ENCODE measurements at regions not wholly inside any gene's neighbourhood (a gene's known extent, or its start where the extent isn't known, plus 50 kb on each side); places are given as distances from the start of the nearest gene placed in this dataset.

GRCh38 chr4:13196721-13197120 is 287.4 kb downstream of the RAB28 start (continued):
- TF ChIP-seq ZSCAN23 (tag by site-specific recombination; IDR thresholded peaks at IDR 0.05) = no peak
- no peak for TF ChIP-seq INSM2 (tag by site-specific recombination; IDR thresholded peaks at IDR 0.05)
- no peak for TF ChIP-seq OSR2 (tag by site-specific recombination; IDR thresholded peaks at IDR 0.05)
- no peak for TF ChIP-seq WT1 (tag by site-specific recombination; IDR thresholded peaks at IDR 0.05)
- TF ChIP-seq ELK4 (IDR thresholded peaks at IDR 0.05; ENCODE audit: borderline replicate concordance, low read depth, low read length) = no peak
- TF ChIP-seq ZNF423 (tag by site-specific recombination; IDR thresholded peaks at IDR 0.05) = no peak

GRCh38 chr4:13193662-13194061 is 290.5 kb downstream of the RAB28 start:
- Histone ChIP-seq H3K36me3 (ENCODE audit: control insufficient read depth in 2 of 2, insufficient read depth in 1 of 2, low read length in 2 of 2) (no peaks in the 10 kb centered on the region), H3K9me3 (ENCODE audit: control insufficient read depth, insufficient read depth, low read depth, low read length) (no peaks in the 10 kb centered on the region), H3K4me3 (ENCODE audit: low read depth, low read length) (no peak overlapping the region), H3K27ac (ENCODE audit: extremely low read depth, low read depth, low read length) (no peak overlapping the region), H3K4me1 (ENCODE audit: control insufficient read depth, insufficient read depth, low read length) (no peaks in the 10 kb centered on the region)
- TF ChIP-seq SCRT2 (tag by site-specific recombination; IDR thresholded peaks at IDR 0.05) (no peak), GLIS1 (tag by site-specific recombination; IDR thresholded peaks at IDR 0.05) (no peak), SETDB1 (IDR thresholded peaks at IDR 0.05; ENCODE audit: insufficient read length, low read length) (no peak), ZNF433 (tag by site-specific recombination; IDR thresholded peaks at IDR 0.05; ENCODE audit: low read depth) (no peak), ZNF449 (tag by site-specific recombination; IDR thresholded peaks at IDR 0.05) (no peak)
- ChIA-PET POLR2A (no interaction called here), CTCF (no interaction called here)

- H3K9me3 ChIP-seq (ENCODE audit: control insufficient read depth, insufficient read depth, low read depth, low read length) = no peaks in the 10 kb centered on the region
- no peak overlapping the region for H3K27ac ChIP-seq (ENCODE audit: extremely low read depth, low read depth, low read length)
- no peak overlapping the region for H3K4me3 ChIP-seq (ENCODE audit: low read depth, low read length)
- POLR2A ChIA-PET = no interaction called here
- CTCF ChIA-PET = no interaction called here
- no peaks in the 10 kb centered on the region for H3K4me1 ChIP-seq (ENCODE audit: control insufficient read depth, insufficient read depth, low read length)
- H3K36me3 ChIP-seq (ENCODE audit: control insufficient read depth in 2 of 2, insufficient read depth in 1 of 2, low read length in 2 of 2) = no peaks in the 10 kb centered on the region
- TF ChIP-seq KLF9 (tag by site-specific recombination; IDR thresholded peaks at IDR 0.05; ENCODE audit: low read depth) = no peak
- TF ChIP-seq ZNF221 (tag by site-specific recombination; IDR thresholded peaks at IDR 0.05; ENCODE audit: borderline replicate concordance) = no peak
- no peak for TF ChIP-seq ZNF830 (tag by site-specific recombination; IDR thresholded peaks at IDR 0.05; ENCODE audit: low read depth)
- TF ChIP-seq ZBTB26 (tag by site-specific recombination; optimal IDR thresholded peaks at IDR 0.05) = no peak
- no peak for TF ChIP-seq ZNF654 (tag by site-specific recombination; IDR thresholded peaks at IDR 0.05; ENCODE audit: low read depth)
- TF ChIP-seq ZNF292 (tag by site-specific recombination; IDR thresholded peaks at IDR 0.05; ENCODE audit: borderline replicate concordance, low read depth) = no peak
- TF ChIP-seq GLIS2 (tag by site-specific recombination; IDR thresholded peaks at IDR 0.05) = no peak
- no peak for TF ChIP-seq ZNF510 (tag by site-specific recombination; IDR thresholded peaks at IDR 0.05; ENCODE audit: insufficient replicate concordance)
- no peak for TF ChIP-seq ZNF768 (tag by site-specific recombination; IDR thresholded peaks at IDR 0.05)
- no peak for TF ChIP-seq ZNF223 (tag by site-specific recombination; IDR thresholded peaks at IDR 0.05)
- TF ChIP-seq ZBTB21 (tag by site-specific recombination; IDR thresholded peaks at IDR 0.05) = no peak
- TF ChIP-seq ZNF214 (tag by site-specific recombination; IDR thresholded peaks at IDR 0.05; ENCODE audit: borderline replicate concordance) = no peak
- TF ChIP-seq MYNN (tag by site-specific recombination; IDR thresholded peaks at IDR 0.05; ENCODE audit: borderline replicate concordance) = no peak
- TF ChIP-seq SP2 (tag by site-specific recombination; IDR thresholded peaks at IDR 0.05) = no peak
- no peak for TF ChIP-seq ZFP69B (tag by site-specific recombination; IDR thresholded peaks at IDR 0.05)
- TF ChIP-seq ZNF785 (tag by site-specific recombination; IDR thresholded peaks at IDR 0.05) = no peak
- TF ChIP-seq ZNF184 (tag by site-specific recombination; IDR thresholded peaks at IDR 0.05) = no peak
- no peak for TF ChIP-seq REPIN1 (tag by site-specific recombination; IDR thresholded peaks at IDR 0.05; ENCODE audit: low read depth)
- TF ChIP-seq SETDB1 (IDR thresholded peaks at IDR 0.05; ENCODE audit: insufficient read length, low read length) = no peak
Measured at GRCh38 chr4:13190093-13190721, 293.9 kb downstream of the RAB28 start.
